GM23338 (cell line): ENCODE measurements at regions not wholly inside any gene's neighbourhood (a gene's known extent, or its start where the extent isn't known, plus 50 kb on each side); places are given as distances from the start of the nearest gene placed in this dataset.

Experiments used
- ATAC-seq: fragments of 200-7000 bp; cut with Tn5 transposase; 3 replicates; pipeline ENCODE4 v1.9.1; 2020
- DNase-seq: peaks from one replicate; pipeline ENCODE4 v3.0.0-alpha.2; 2015; ENCODE audit warnings: low spot score
- H2AFZ ChIP-seq: fragments of 200-600 bp; sonication (generic); 2 replicates; pipeline ENCODE4 v1.8.0; 2016; ENCODE audit warnings: antibody characterized with exemption, mild to moderate bottlenecking, moderate library complexity
- H3F3A ChIP-seq: fragments of 200-600 bp; sonication (generic); replicated peaks from 2 replicates; pipeline ENCODE4 v1.8.0; 2017; ENCODE audit warnings: antibody characterized with exemption, mixed run types, low read depth
- H3K27ac ChIP-seq: fragments of 200-600 bp; sonication (generic); 2 replicates; pipeline ENCODE4 v1.6.1; 2016; ENCODE audit warnings: low read depth
- H3K27me3 ChIP-seq: fragments of 200-600 bp; sonication (generic); 2 replicates; pipeline ENCODE4 v1.8.0; 2016; ENCODE audit warnings: mild to moderate bottlenecking, mixed run types, moderate library complexity; ENCODE audit not compliant: insufficient read depth
- H3K36me3 ChIP-seq: fragments of 200-600 bp; sonication (generic); 2 replicates; pipeline ENCODE4 v1.8.0; 2016; ENCODE audit warnings: mild to moderate bottlenecking; ENCODE audit not compliant: insufficient read depth
- H3K4me1 ChIP-seq: fragments of 200-600 bp; sonication (generic); 2 replicates; pipeline ENCODE4 v1.8.0; 2016; ENCODE audit warnings: mild to moderate bottlenecking, moderate library complexity; ENCODE audit not compliant: insufficient read depth
- H3K4me2 ChIP-seq: fragments of 200-600 bp; sonication (generic); 2 replicates; pipeline ENCODE4 v1.7.1; 2017; ENCODE audit warnings: mixed run types
- H3K4me3 ChIP-seq: fragments of 200-600 bp; sonication (generic); 2 replicates; pipeline ENCODE4 v1.6.1; 2016; ENCODE audit warnings: mixed run types
- H3K79me2 ChIP-seq: fragments of 200-600 bp; sonication (generic); replicated peaks from 2 replicates; pipeline ENCODE4 v1.8.0; 2017; ENCODE audit warnings: mild to moderate bottlenecking; ENCODE audit not compliant: insufficient read depth
- H3K9me2 ChIP-seq: fragments of 200-600 bp; sonication (generic); 2 replicates; pipeline ENCODE4 v1.8.0; 2017; ENCODE audit not compliant: insufficient read depth
- H4K20me1 ChIP-seq: fragments of 200-600 bp; sonication (generic); replicated peaks from 2 replicates; pipeline ENCODE4 v1.8.0; 2017; ENCODE audit warnings: mild to moderate bottlenecking; ENCODE audit not compliant: insufficient read depth
- H3K27ac Mint-ChIP-seq: 2 replicates; pipeline ENCODE4 v1.8.0; 2020; ENCODE audit warnings: inconsistent platforms, mild to moderate bottlenecking, moderate library complexity, mixed read lengths
- H3K27me3 Mint-ChIP-seq: 3 replicates; pipeline ENCODE4 v1.8.0; 2022; ENCODE audit warnings: low read depth, mild to moderate bottlenecking, moderate library complexity, mixed read lengths, inconsistent platforms; ENCODE audit not compliant: insufficient read depth, poor library complexity
- H3K36me3 Mint-ChIP-seq: 3 replicates; pipeline ENCODE4 v1.8.0; 2021; ENCODE audit warnings: low read depth, mild to moderate bottlenecking, inconsistent platforms, moderate library complexity, mixed read lengths
- H3K4me1 Mint-ChIP-seq: 3 replicates; pipeline ENCODE4 v1.8.0; 2020; ENCODE audit warnings: mild to moderate bottlenecking, inconsistent platforms, mixed read lengths
- H3K4me3 Mint-ChIP-seq: 3 replicates; pipeline ENCODE4 v1.8.0; 2021; ENCODE audit warnings: moderate library complexity, mild to moderate bottlenecking, inconsistent platforms, mixed read lengths
- H3K9me3 Mint-ChIP-seq: 3 replicates; pipeline ENCODE4 v1.8.0; 2020; ENCODE audit warnings: moderate library complexity, mild to moderate bottlenecking, inconsistent platforms, mixed read lengths
- CREB1 ChIP-seq: fragments of 250-450 bp; sonication (Bioruptor Pico); IDR thresholded peaks from 2 replicates; pipeline ENCODE4 v1.5.0; 2020; ENCODE audit warnings: low read depth, mild to moderate bottlenecking, moderate library complexity
- CTCF ChIP-seq, 2 experiments: fragments of 200-600 bp in 1 of 2; sonication (generic) in 1 of 2; conservative IDR thresholded peaks; 2 replicates each; pipeline versions ENCODE4 v1.5.1 to v1.6.1; 2016 to 2017; ENCODE audit warnings: antibody characterized with exemption in 2 of 2, low read depth in 2 of 2, mild to moderate bottlenecking in 2 of 2, moderate library complexity in 1 of 2
- ETS1 ChIP-seq: IDR thresholded peaks from 2 replicates; pipeline ENCODE4 v1.6.1; 2016; ENCODE audit warnings: antibody characterized with exemption
- EZH2 ChIP-seq: fragments of 200-600 bp; sonication (generic); IDR thresholded peaks from one replicate; pipeline ENCODE4 v1.8.0; 2017; ENCODE audit warnings: antibody characterized with exemption, mild to moderate bottlenecking, low read depth; ENCODE audit not compliant: unreplicated experiment
- EZH2phosphoT487 ChIP-seq: fragments of 200-600 bp; sonication (generic); IDR thresholded peaks from one replicate; pipeline ENCODE4 v1.8.1; 2018; ENCODE audit warnings: antibody characterized with exemption; ENCODE audit not compliant: unreplicated experiment
- JUNB ChIP-seq: IDR thresholded peaks from one replicate; pipeline ENCODE4 v1.6.1; 2016; ENCODE audit warnings: antibody characterized with exemption; ENCODE audit not compliant: unreplicated experiment
- NANOG ChIP-seq: IDR thresholded peaks from 2 replicates; pipeline ENCODE4 v1.6.1; 2016; ENCODE audit warnings: antibody characterized with exemption, borderline replicate concordance
- POLR2AphosphoS5 ChIP-seq: IDR thresholded peaks from 2 replicates; pipeline ENCODE4 v1.6.1; 2016; ENCODE audit warnings: antibody characterized with exemption, low read depth
- REST ChIP-seq: IDR thresholded peaks from one replicate; pipeline ENCODE4 v1.6.1; 2018; ENCODE audit warnings: antibody characterized with exemption; ENCODE audit not compliant: unreplicated experiment
- STAT1 ChIP-seq: IDR thresholded peaks from one replicate; pipeline ENCODE4 v1.6.1; 2016; ENCODE audit warnings: antibody characterized with exemption; ENCODE audit not compliant: unreplicated experiment
- ZNF114 ChIP-seq: fragments of 250-450 bp; sonication (Bioruptor Pico); IDR thresholded peaks from 2 replicates; pipeline ENCODE4 v1.5.0; 2020; ENCODE audit warnings: mild to moderate bottlenecking, moderate library complexity
- ZNF331 ChIP-seq: fragments of 250-450 bp; sonication (Bioruptor Pico); IDR thresholded peaks from 2 replicates; pipeline ENCODE4 v1.5.0; 2020; ENCODE audit warnings: low read depth, mild to moderate bottlenecking, moderate library complexity
- ZNF462 ChIP-seq: fragments of 250-450 bp; sonication (Bioruptor Pico); IDR thresholded peaks from 2 replicates; pipeline ENCODE4 v1.5.0; 2020; ENCODE audit warnings: mild to moderate bottlenecking, moderate library complexity

- ATAC-seq, result peak; percentile 23; the same call in 1 of the 3 replicates
- H3K4me1 Mint-ChIP-seq, result no peaks in the 10 kb centered on the region
- no peaks in the 10 kb centered on the region for H3K36me3 ChIP-seq
- DNase-seq, result no peak
- H2AFZ ChIP-seq, result no peak overlapping the region
- H3F3A ChIP-seq, result no peaks in the 10 kb centered on the region
- H3K4me1 ChIP-seq, result no peaks in the 10 kb centered on the region
- H3K9me3 Mint-ChIP-seq, result no peaks in the 10 kb centered on the region
- H3K36me3 Mint-ChIP-seq, result no peaks in the 10 kb centered on the region
- H3K79me2 ChIP-seq, result no peaks in the 10 kb centered on the region
- H3K4me3 ChIP-seq, result no peak overlapping the region
- peaks cover 2% of the 10 kb centered on the region for H3K27me3 Mint-ChIP-seq
- H3K27me3 ChIP-seq, result no peaks in the 10 kb centered on the region
- no peak overlapping the region for H3K27ac ChIP-seq
- no peak for TF ChIP-seq JUNB
- TF ChIP-seq EZH2, result no peak
- TF ChIP-seq ZNF114, result no peak
- no peak for TF ChIP-seq NANOG
- no peak for TF ChIP-seq REST
- no peak for TF ChIP-seq CREB1 (CRISPR knock-in tag)
- TF ChIP-seq EZH2phosphoT487, result no peak
- no peak for TF ChIP-seq POLR2AphosphoS5
- TF ChIP-seq ZNF331 (CRISPR knock-in tag), result no peak
- no peak for TF ChIP-seq ZNF462 (CRISPR knock-in tag)
- no peak for TF ChIP-seq STAT1
- TF ChIP-seq CTCF (conservative IDR thresholded peaks at IDR 0.05; ENCODE audit: low read depth in 2 of 2), result no peak
- no peak for TF ChIP-seq ETS1
- H4K20me1 ChIP-seq, result no peaks in the 10 kb centered on the region
- no peak overlapping the region for H3K27ac Mint-ChIP-seq
- no peak overlapping the region for H3K4me2 ChIP-seq
- H3K9me2 ChIP-seq, result no peaks in the 10 kb centered on the region
- no peak overlapping the region for H3K4me3 Mint-ChIP-seq
Measured at GRCh38 chr10:20984662-20985061, 87.6 kb upstream of the NEBL start.
